ENCODE measurements at regions not wholly inside any gene's neighbourhood (a gene's known extent, or its start where the extent isn't known, plus 50 kb on each side); places are given as distances from the start of the nearest gene placed in this dataset.

- TF ChIP-seq CTCF (IDR thresholded peaks at IDR 0.05; ENCODE audit: borderline replicate concordance, control extremely low read depth, extremely low read depth, insufficient read depth, missing control alignments): no peak
- in situ Hi-C loops (cut with MboI; ENCODE audit: low sequenced_read_pairs, unreplicated experiment): no loop called here
- no peak for DNase-seq (ENCODE audit: low spot score)
Measured at GRCh38 chr13:76730220-76730619, 156.0 kb downstream of the KCTD12 start.

GRCh38 chr13:76729691-76730090 lies 156.5 kb downstream of the KCTD12 start:
- TF ChIP-seq CTCF (IDR thresholded peaks at IDR 0.05; ENCODE audit: borderline replicate concordance, control extremely low read depth, extremely low read depth, insufficient read depth, missing control alignments): no peak
- no peak for DNase-seq (ENCODE audit: low spot score)
- in situ Hi-C loops (cut with MboI; ENCODE audit: low sequenced_read_pairs, unreplicated experiment): no loop called here

GRCh38 chr13:76725896-76726295 lies 160.3 kb downstream of the KCTD12 start:
- no peak for TF ChIP-seq CTCF (IDR thresholded peaks at IDR 0.05; ENCODE audit: borderline replicate concordance, control extremely low read depth, extremely low read depth, insufficient read depth, missing control alignments)
- no peak for DNase-seq (ENCODE audit: low spot score)
- in situ Hi-C loops (cut with MboI; ENCODE audit: low sequenced_read_pairs, unreplicated experiment): no loop called here

GRCh38 chr13:76725211-76725610 lies 161.0 kb downstream of the KCTD12 start:
- no peak for DNase-seq (ENCODE audit: low spot score)
- TF ChIP-seq CTCF (IDR thresholded peaks at IDR 0.05; ENCODE audit: borderline replicate concordance, control extremely low read depth, extremely low read depth, insufficient read depth, missing control alignments): no peak
- in situ Hi-C loops (cut with MboI; ENCODE audit: low sequenced_read_pairs, unreplicated experiment): no loop called here

GRCh38 chr13:76724421-76724820 lies 161.8 kb downstream of the KCTD12 start:
- in situ Hi-C loops (cut with MboI; ENCODE audit: low sequenced_read_pairs, unreplicated experiment): no loop called here
- no peak for DNase-seq (ENCODE audit: low spot score)
- TF ChIP-seq CTCF (IDR thresholded peaks at IDR 0.05; ENCODE audit: borderline replicate concordance, control extremely low read depth, extremely low read depth, insufficient read depth, missing control alignments): no peak

- no peak for DNase-seq (ENCODE audit: low spot score)
- in situ Hi-C loops (cut with MboI; ENCODE audit: low sequenced_read_pairs, unreplicated experiment): no loop called here
- no peak for TF ChIP-seq CTCF (IDR thresholded peaks at IDR 0.05; ENCODE audit: borderline replicate concordance, control extremely low read depth, extremely low read depth, insufficient read depth, missing control alignments)
Measured at GRCh38 chr13:76723551-76724232, 162.5 kb downstream of the KCTD12 start.

Data from GM13976 (cell line).